HG02852 (cell line): ENCODE measurements at regions not wholly inside any gene's neighbourhood (a gene's known extent, or its start where the extent isn't known, plus 50 kb on each side); places are given as distances from the start of the nearest gene placed in this dataset.

Experiments
- ATAC-seq: cut with Tn5 transposase; IDR thresholded peaks from one replicate; pipeline ENCODE4 v1.9.1; 2021; ENCODE audit warnings: mild to moderate bottlenecking, moderate library complexity; ENCODE audit not compliant: unreplicated experiment

DNA sequence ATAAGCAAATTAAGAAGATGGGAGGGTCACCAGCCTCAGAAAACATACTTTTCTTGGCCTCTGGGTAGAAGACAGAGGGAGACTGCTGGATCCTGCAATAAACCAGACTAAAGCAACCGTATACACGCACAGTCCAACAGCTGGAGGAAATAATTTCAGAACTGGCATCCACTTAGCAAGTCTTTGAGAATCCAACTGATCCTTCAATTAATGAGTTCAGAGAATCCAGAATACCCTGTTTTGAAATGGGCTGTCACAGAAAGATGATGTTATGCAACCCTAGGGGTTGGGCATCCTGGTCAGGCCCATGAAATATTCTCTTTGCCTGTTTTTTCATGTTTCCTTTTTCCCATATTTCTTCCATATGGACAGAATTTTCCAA lies 134.0 kb upstream of the MAGI3 start:
- ATAC-seq, result no peak

DNA sequence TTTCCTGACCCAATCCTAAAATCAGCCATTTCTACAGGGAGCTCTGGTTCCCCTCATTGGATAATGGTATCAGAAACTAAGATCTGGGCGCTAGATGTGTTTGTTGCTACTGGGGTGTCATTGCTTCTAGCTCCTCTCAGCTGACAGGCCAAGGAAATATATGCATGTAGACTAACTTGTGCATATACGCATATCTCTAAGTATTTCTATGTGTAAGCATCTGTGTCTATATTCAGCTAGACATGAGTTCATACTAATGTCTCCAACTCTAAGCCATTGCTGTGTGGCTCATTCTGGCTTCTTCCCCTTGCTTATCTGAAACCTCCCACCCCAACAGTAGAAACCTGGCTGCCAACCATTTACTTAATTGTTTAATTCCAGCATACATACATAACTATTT lies 130.3 kb upstream of the MAGI3 start:
- no peak for ATAC-seq

DNA sequence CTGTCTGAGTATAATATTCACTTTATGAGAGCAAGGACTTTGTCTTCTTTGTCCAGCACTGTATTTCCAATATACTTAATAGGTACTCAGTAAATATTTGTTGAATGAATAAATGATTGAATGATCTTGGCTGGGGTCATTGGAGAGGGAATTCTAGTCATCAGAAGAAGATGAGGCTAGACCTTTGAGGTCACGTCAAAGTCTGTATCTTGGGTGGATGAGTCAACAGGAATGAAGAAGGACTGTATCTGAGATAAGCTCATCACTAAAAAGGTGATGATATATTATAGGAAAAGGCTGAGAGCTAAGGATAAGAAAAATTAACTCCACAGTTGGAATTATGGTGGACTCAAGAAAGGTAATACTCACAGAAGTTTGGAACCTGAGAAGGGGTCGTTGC lies 125.1 kb upstream of the MAGI3 start:
- ATAC-seq, result no peak

DNA sequence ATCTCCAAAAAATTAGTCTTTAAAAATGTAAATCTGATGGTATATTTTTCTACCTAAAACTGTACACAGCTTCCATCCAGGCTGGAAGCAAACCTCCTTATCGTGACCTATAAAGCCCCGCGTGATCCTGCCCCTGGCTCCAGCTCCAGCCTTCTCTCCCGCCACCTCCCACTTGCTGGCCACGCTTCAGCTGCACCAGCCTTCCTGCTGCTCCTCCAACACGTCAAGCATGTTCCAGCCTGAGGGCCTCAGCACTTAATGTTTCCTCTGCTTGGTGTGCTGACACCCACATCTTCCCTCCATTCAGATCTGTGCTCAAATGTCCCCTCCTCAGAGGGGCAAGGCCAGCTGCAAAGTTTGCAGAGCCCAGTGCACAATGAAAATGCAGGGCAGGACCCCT lies 123.5 kb upstream of the MAGI3 start:
- ATAC-seq, result no peak

DNA sequence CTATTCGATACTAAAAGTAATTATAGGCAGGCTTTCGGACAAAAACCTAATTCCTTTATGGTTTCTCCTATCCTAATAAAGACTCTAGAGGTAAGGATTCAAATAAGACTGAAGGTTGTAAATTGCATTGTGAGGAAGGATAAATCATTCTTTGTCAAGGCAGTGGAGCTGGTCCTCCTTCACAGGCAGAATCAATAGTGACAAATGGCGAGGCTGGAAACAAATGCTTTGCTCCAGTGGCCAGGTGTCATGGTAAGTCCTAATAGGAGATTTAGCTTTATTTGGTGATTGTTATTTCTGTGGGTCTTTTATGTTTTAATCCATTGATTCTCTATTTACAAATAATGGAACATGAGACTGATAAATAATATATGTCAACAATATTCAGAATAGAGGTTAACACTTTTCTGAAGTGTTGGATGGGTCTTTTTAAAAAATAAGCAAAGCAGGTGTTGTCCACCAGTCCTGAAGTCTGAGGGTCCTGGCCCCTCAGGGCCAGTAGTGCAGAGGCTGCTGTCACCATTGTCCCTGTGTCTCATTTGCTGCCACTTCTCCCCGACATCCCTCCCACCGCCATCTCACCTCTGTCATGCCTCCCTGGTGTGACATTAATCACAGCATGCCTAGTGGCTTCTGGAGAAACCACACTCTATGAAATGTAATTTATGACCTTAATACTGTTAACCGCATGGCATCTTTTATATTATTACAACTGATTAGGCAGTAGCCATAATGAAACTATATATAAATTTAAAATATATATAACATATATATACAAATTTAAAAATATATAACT lies 120.9 kb upstream of the MAGI3 start:
- ATAC-seq, result no peak

DNA sequence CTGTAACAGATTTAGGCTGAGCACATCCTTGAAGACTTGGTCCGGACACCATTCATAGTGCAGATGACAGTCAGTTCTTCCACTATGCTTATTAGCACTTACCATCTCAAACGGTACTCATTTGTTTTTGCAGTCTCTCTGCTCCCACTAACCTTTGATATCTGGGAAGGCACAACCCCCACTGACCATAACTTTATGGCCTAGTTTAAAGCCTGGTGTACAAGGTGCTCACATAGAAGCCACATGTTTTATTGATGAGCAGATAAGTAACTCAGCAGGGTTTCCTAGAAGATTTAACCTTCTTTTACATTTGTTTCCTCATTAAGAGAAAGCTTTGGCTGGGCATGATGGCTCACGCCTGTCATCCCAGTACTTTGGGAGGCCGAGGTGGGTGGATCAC lies 119.3 kb upstream of the MAGI3 start:
- ATAC-seq, result no peak

DNA sequence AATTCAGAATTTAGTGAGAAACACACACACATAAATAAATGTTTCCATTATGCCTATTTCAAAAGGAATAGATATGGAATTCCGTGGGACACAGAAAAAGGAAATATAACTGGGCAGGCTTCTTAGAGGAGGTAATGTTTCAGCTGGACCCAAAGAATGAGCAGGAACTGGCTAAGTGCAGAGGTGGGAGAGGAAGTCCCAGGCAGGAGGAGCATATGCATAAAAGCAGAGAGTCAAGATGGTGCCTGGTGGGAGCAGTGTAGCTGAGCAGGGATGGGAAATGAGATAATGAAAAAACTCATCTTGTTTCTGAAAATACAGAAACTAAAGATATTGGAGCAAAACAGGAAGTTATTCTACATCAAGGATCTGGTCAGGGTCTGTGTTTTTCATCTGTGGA lies 115.2 kb upstream of the MAGI3 start:
- ATAC-seq, result no peak

DNA sequence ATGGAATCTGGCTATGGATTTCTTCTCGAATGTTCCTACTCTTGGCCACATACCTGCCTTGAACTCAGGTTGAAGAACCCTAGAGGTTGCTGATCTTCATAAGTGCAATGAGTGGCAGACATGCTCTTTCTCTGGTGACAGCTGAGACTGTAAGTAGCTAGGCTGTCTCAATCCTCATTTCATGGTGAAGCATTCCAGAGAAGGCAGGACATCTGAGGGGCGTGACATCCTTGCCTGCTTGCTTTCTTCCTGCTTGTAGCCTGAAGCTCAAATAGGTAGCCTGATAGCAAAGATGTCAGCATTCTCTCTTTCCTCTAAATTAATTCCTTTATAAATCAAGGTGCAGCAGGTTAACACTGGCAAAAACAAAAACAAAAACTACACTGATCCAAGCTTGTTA lies 114.6 kb upstream of the MAGI3 start:
- no peak for ATAC-seq

DNA sequence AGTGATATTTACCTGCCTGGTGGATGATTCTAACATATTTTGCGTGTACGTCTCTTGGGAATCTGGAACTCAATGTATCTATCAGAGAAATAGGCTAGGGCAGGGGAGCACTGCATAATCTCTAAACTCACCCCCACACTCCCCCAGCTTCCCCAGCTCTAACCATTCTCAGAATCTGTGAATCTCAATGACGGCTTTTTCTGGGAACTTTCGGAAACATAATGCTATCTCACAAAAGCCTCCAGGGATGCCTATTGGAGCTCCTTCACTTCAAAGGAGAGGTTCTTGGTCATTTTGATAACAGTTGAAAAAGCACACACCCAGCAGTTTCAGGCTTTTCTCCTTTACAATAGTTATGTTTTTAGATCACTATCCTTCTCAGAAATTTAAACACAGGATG lies 113.8 kb upstream of the MAGI3 start:
- no peak for ATAC-seq

DNA sequence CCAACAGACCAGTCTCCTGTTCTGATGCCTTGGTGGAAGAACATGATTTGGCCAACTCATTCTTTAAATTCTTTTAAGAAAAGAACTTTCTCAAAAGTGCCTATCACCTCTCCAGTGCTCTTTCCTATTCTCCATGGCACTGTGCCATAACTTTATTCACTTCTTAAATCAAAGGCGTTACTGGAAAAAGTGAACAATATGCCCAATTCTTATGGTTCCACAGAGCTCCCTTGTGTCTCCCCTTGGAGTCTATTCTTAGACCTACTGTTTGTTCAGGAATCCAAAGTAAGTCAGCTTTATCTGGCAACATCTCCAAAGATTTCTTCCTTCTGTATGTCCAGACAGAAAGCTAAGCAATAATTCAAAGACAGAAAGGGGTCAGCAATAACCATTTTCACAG lies 111.9 kb upstream of the MAGI3 start:
- ATAC-seq, result no peak

DNA sequence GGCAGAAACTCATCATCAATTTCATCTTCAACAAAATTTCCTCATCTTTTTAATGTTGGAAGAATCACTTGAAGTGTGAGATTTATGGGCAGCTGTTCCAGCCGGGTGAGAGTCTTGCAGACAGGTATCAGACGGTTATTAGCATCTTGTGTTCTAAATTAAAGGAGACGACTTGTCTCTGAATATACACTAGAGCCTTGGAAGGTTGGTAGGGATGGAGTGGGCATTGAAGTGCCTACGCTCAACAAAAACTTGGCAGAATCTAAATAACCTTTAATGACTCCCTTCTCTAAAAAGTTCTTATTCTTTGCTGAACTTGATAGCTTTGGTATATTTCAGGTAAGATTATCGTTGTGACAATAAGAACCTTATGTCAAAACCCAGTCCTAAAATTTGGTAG lies 111.5 kb upstream of the MAGI3 start:
- no peak for ATAC-seq

DNA sequence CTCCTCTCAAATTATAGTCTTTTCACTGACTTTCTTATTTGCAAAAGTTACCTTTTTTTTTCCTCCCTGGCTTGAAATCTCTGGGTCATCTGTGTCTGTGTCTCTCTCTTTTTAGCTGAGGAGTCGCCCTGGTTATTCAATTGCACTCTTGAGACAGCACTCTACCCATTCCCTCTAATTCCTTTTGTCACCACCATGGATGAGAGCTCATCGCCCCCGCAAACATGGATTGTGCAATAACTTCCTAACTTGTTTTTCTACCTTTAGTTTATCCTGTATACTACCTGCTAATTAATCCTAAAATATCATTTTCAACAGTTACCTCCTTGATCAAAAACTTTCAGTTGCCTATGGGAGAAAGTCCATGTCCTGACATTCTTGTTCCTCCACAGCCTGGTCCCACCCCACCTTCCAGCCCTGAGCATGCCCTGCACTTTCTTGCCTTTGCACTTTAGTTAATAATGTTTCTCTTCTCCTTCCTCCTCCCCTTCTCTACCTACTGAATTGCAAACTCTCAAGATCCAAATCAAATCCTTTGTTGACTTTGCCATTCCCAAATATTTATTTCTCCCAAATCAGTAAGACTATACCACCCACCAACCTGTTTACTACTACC lies 110.4 kb upstream of the MAGI3 start:
- no peak for ATAC-seq

DNA sequence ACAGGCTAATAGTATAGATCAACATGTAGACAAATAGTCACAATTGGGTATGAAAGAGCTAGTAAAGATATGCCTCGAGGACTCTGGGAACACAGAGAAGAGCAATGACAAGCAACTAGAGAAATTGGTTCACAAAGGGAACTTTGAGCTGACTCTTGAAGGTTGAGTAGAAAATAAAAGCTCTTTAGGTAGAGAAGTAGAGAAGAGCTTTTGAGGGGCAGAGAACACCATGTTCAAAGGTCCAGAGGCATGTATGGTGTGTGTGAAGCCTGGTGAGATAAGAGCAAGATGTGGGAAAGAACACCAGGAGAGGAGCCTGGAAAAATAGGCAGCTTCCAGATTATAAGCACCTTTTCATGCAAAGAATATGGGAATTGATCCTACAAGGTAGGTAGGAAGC lies 109.7 kb upstream of the MAGI3 start:
- no peak for ATAC-seq

DNA sequence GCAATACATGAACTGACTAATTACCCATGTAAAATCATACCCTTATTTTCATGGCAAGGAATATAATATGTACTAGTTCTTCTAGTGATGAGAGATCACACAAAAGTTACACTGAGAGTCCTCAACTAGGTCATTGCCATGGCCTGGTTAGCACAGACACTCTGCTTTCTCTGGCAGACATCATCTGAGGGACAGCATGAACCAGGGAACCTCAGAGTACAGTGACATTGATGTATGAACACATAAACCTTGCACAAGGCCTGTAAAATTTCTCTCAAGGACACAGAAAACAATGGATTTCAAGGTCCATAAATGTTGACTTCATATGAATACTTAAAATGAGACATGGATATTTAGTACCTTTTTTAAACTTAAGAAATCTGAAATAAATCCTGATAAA lies 108.8 kb upstream of the MAGI3 start:
- ATAC-seq, result no peak

DNA sequence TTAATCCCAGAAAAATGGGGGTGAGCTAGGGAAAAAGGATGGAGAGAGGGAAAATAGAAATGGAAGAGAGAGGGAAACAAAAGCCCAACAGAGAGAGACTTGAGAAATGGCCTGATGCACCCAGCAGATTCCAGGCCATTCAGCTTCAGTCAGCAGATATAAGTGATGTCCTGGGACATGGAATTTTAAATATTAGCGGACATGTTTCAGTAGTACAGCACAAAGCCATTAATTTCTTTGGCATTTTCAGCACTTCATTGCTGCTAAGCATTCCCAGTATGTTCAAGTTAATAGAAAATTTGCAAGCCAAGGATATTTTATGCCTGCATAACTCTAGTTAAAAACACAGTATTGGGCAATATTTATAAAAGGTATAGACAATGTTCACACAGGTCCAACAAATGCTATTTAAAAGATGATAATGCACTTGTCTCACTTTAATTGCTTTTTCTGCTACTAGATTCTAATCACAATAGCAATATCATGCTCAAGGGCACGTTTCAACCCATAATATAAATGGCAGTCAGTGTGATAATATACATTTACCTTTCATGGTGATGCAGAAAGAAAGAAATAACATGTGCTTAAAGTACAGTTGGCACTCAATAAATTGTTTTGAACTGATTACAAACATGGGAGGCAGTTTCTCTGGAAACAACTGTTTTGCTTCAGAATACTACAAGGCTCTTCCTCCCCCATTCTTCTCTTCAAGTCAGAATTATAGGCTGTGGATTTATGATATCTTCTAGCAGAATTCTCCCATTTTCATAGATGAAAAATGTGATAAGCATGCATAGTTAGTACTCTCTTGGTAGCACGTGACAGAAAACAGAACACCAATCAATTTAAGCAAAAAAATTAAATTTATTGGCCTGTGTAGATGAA lies 108.1 kb upstream of the MAGI3 start:
- no peak for ATAC-seq

DNA sequence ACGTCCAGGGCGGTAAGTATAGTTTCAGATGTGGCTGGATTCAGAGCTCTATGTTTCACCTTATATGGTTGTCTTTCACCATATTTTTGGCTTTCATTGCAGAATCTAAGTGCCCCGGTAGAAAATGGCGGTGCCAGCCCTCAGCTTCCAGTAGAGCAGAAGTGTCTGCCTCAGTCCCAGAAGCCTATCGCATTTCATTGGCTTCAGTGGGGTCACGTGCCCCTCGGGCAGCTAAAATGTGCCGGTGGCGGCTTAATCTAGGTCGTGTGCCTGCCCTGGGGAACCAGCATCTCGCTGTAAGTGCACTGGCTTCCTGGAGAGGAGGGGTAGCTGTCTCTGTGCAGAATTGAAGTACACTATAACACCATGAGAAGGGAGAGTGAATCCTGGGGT lies 107.4 kb upstream of the MAGI3 start:
- no peak for ATAC-seq

DNA sequence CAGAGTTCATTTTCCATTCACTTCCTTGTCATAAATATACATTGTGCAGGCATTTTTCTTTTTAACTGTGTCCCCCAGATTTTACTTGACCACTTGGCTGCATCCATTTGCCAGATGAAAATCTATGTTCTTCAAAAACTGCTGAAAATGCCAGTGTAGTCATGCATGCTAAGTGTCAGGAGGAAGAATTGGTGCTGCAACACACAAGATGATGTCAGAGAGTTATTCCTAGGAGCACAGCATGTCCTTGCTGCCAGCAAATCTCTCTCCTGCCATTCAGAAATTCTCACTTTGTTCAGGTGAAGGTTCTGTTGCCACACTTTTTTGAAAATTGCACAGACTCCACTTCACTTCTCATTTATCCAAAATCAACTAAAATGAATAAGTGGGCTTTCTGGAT lies 106.4 kb upstream of the MAGI3 start:
- no peak for ATAC-seq

DNA sequence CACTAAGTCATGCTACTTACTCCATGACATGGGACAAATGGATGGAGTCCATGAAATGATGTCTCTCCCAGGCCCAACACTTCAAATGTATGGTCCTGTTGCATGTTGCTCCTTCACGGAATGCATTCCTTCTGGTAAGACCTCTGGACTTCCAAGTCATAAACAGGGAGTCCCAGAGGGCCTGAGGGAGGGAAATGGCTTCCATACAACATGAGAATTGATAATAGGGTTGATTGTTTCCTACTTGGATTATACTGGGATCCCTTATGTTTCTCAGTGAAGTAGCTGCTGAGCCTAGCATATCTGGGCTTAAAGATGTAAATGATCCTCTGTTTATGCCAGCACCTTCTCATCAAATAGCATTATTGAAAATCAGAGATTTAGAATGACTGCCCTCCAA lies 104.2 kb upstream of the MAGI3 start:
- no peak for ATAC-seq

DNA sequence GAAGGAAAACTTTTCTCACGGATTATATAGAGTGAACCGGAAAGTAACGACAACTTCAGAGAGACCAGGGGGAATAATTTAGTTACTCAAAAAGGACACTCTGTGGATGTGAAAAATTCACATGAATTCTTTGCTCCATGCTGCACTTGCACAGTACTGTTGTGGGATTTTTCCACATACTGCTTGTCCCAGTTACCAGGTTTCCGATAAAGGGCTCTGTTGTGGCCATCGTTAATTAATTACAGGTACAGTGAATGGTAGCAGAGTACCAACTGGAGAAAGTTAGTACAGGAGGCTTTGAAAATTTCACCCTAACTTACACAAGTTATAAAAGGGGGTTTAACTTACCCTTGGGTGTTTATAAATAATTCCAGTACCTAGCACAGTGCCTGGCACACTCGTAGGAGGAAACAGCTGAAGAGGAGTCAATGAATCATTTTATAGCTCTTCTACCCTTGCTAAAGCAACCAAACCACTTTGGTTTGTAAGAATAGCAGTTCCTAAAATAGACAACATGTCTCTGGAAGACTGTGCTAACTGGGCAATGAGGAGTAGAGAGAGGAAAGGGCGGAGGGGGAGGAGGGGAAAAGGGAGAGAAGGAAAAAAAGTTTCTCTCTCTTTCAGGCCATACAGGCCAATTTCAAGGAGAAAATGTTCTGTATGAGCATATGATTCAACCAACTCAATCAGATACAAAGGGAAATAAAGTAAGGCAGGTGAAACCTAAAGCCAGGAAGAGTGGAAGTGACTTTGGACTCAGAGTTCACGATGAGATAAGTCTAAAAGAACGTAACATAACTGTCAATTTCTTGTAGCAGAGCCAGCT lies 98.3 kb upstream of the MAGI3 start:
- no peak for ATAC-seq

DNA sequence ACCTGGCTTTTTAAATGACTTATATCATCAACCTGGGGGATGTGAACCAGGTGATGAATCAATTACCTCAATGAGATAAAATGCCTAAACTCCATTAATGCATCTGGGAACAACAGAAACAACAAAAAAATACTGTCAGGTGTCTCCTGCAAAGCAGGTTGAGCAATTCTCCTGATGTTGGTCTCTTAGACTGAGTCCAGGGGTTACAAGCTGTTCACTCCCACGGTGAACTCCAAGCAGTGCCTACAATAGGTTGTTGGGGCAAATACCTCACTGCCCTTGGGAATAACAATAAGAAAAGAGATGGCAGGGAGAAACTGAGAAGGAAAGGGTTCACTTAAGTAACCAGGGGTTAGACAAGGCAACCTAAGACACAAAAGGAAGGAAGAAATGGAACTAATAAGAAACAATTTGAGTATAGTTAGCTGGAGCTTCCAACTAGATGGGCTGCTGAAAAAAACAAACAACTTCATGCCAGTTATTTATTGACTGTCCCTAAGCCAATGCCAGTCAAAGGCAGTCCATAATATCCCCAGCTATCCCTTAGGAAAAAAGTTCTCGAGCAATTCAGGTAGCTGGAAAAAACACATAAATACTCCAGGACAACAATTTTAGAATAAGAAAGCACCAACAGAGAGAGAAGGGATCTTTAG lies 97.6 kb upstream of the MAGI3 start:
- ATAC-seq, result no peak

DNA sequence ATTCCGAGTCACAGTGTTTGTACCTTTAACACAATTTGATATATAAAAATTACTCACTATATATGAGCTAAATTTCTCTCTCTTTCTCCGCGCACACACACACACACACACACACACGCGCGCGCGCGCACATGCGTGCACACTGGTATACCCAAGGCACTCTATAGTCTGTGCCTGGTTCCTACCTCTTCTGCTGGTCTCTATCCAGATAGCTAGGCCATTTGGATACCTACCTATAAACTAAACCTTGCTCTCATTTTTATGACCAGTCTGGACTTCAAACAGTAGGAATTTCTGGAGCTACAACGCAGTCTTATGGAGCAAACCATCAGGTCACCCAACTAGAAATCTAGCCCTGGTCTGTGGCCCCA lies 97.1 kb upstream of the MAGI3 start:
- ATAC-seq, result no peak
